Lung (tissue), 11 donors: ENCODE measurements at regions not wholly inside any gene's neighbourhood (a gene's known extent, or its start where the extent isn't known, plus 50 kb on each side); places are given as distances from the start of the nearest gene placed in this dataset.

Experiments
- ATAC-seq: fragments of 200-7000 bp; cut with Tn5 transposase; one replicate; pipeline ENCODE4 v1.9.1; 2020; ENCODE audit warnings: moderate number of reproducible peaks; ENCODE audit not compliant: insufficient read depth, low FRiP score
- DNase-seq, 3 donors: peaks; one replicate each; pipeline ENCODE4 v3.0.0-alpha.2; 2013 to 2017
- H3K27ac ChIP-seq, 2 donors: one replicate each; pipeline ENCODE4 v1.5.1; 2013; ENCODE audit warnings: mild to moderate bottlenecking in 2 of 2, moderate library complexity in 2 of 2, control low read depth in 1 of 2, inconsistent platforms in 1 of 2, low read depth in 1 of 2, low read length in 1 of 2
- H3K27me3 ChIP-seq, 3 donors: one replicate each; pipeline ENCODE4 v1.5.1; 2013; ENCODE audit warnings: low read length in 2 of 3; ENCODE audit not compliant: control insufficient read depth in 3 of 3, insufficient read depth in 3 of 3
- H3K36me3 ChIP-seq, 4 donors: one replicate each; pipeline ENCODE4 v1.5.1; 2013; ENCODE audit warnings: low read length in 4 of 4, mild to moderate bottlenecking in 1 of 4, moderate library complexity in 1 of 4; ENCODE audit not compliant: control insufficient read depth in 4 of 4, insufficient read depth in 4 of 4
- H3K4me1 ChIP-seq, 5 donors: one replicate each; pipeline ENCODE4 v1.5.1; 2013; ENCODE audit warnings: low read length in 5 of 5, mild to moderate bottlenecking in 2 of 5, moderate library complexity in 1 of 5; ENCODE audit not compliant: control insufficient read depth in 5 of 5, insufficient read depth in 5 of 5
- H3K4me3 ChIP-seq: one replicate; pipeline ENCODE4 v1.5.1; 2013; ENCODE audit warnings: mild to moderate bottlenecking, control low read depth, moderate library complexity
- H3K9ac ChIP-seq, 2 donors: one replicate each; pipeline ENCODE4 v1.5.1; 2013; ENCODE audit warnings: low read length in 2 of 2, control low read depth in 1 of 2; ENCODE audit not compliant: insufficient read depth in 1 of 2
- H3K9me3 ChIP-seq, 4 donors: one replicate each; pipeline ENCODE4 v1.5.1; 2013; ENCODE audit warnings: low read length in 3 of 4, mild to moderate bottlenecking in 1 of 4, moderate library complexity in 1 of 4; ENCODE audit not compliant: control insufficient read depth in 4 of 4, insufficient read depth in 3 of 4
- CTCF ChIP-seq: IDR thresholded peaks from 2 replicates; pipeline ENCODE4 v1.5.1; 2012; ENCODE audit warnings: mild to moderate bottlenecking; ENCODE audit errors: control extremely low read depth, extremely low read depth
- WGBS, 2 donors: extraction: QIAGEN DNeasy Blood & Tissue Kit; methylation state at CpG; one replicate each; pipeline ENCODE4 v1.1.7; 2013; 5-methylcytosine and 5-hydroxymethylcytosine counted together
- donor health status: control.
- donor health status: control.
- donor health status: Bipolar disorder and iron deficiency.
- donor health status: healthy.
- donor health status: DM: yes; HTN: yes; CAD: no.

DNA sequence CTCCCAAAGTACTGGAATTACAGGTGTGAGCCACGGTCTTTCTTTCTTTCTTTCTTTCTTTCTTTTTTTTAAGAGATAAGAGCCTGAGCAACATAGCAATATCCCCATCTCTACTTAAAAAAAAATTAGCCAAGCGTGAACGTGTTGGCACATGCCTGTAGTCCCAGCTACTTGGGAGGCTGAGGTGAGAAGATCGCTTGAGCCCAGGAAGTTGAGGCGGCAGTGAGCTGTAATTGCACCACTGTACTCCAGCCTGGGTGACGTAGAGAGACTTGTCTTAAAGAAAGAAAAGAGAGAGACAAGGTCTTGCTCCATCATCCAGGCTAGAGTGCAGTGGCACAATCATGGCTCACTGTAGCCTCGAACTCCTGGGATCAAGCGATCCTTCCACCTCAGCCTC, 162.0 kb upstream of the MLN start:
- no peak for TF ChIP-seq CTCF
- no peak overlapping the region for H3K9ac ChIP-seq
- no peak overlapping the region for H3K27ac ChIP-seq
- DNase-seq (no peak), ATAC-seq (no peak)
- peaks cover 0 to 6% (median 4%) of the 10 kb centered on the region in 3 donors for H3K27me3 ChIP-seq
- peaks cover 0 to 10% (median 0%) of the 10 kb centered on the region in 5 donors for H3K4me1 ChIP-seq
- no peaks in the 10 kb centered on the region for H3K36me3 ChIP-seq
- peaks cover 0 to 8% (median 0%) of the 10 kb centered on the region in 4 donors for H3K9me3 ChIP-seq
- WGBS, 2 donors: 87 to 92% methylated on average over 8 of the region's 8 CpGs
- no peak overlapping the region for H3K4me3 ChIP-seq

DNA sequence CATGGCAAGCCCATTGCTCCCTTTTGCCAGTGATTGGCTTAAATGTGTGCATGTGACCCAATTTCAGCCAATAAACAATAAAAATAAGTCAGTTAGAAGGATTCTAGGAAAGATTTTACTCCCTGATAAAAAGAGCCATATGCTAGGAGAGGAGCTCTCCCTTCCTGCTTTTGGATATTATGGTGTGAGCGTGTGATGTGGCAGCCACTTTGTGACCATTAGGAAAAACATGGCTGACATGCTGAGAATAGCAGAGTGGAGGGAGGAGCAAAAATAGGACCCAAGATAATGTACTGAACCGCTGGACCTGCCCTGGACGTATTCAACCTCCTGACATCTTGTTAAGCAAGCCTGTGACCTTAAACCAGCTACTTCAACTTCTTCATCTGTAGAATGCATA, 160.6 kb upstream of the MLN start:
- ATAC-seq (no peak), DNase-seq (peak in 1 of 3 donors; percentile 2)
- TF ChIP-seq CTCF: no peak
- no peak overlapping the region for H3K27ac ChIP-seq
- no peaks in the 10 kb centered on the region for H3K36me3 ChIP-seq
- no peak overlapping the region for H3K4me3 ChIP-seq
- H3K27me3 ChIP-seq: peaks cover 0 to 6% (median 4%) of the 10 kb centered on the region in 3 donors
- peaks cover 0 to 8% (median 0%) of the 10 kb centered on the region in 4 donors for H3K9me3 ChIP-seq
- H3K9ac ChIP-seq: no peak overlapping the region
- H3K4me1 ChIP-seq: peaks cover 0 to 10% (median 0%) of the 10 kb centered on the region in 5 donors
- WGBS, 2 donors: 90 to 97% methylated on average over 3 of the region's 3 CpGs

DNA sequence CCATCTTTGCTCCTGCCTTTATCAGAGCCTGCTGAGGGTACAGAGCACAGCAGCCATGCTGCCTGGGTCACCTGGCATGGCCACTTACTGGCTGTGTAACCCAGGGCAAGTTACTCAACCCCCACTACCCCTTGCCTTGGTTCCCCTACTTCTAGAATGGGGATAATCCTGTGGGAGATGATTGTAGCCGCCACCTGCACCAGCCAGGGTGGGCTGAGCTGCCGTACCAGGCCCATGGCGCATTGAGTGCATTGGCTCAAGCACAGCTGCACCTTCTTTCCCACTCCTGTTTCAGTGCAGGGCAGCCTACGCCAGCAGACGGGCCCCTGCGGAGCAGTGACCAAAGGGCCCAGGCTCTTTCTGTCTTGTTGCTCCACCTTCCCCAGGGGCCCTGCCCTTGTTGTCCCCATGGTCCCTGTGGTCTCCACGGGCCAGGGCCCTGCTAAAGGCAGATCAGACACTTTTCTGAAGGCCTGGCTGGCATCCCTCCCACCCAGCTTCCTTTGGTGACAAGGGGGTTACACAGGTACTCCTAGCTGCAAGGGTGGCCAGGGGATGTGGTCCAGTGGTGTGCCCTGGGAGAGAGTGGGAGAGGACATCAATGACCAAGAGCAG, 159.4 kb upstream of the MLN start:
- Histone ChIP-seq H3K9me3 (peaks cover 0 to 8% (median 0%) of the 10 kb centered on the region in 4 donors), H3K4me3 (no peak overlapping the region), H3K36me3 (no peaks in the 10 kb centered on the region), H3K4me1 (peaks cover 0 to 10% (median 0%) of the 10 kb centered on the region in 5 donors), H3K27me3 (peaks cover 0 to 4% (median 3%) of the 10 kb centered on the region in 3 donors), H3K27ac (no peak overlapping the region), H3K9ac (no peak overlapping the region)
- 92 to 96% methylated on average over 7 of the region's 7 CpGs for whole genome bisulfite sequencing, 2 donors
- DNase-seq (peak in 1 of 3 donors; percentile 2), ATAC-seq (no peak)
- no peak for TF ChIP-seq CTCF
